H1 (cell line): ENCODE measurements at regions not wholly inside any gene's neighbourhood (a gene's known extent, or its start where the extent isn't known, plus 50 kb on each side); places are given as distances from the start of the nearest gene placed in this dataset.

Experiments
- FOSL1 ChIP-seq: IDR thresholded peaks from 2 replicates; pipeline ENCODE4 v1.6.1; 2011; ENCODE audit warnings: mild to moderate bottlenecking, low read depth, low read length, moderate library complexity; ENCODE audit not compliant: insufficient read depth
- JUND ChIP-seq: IDR thresholded peaks from 2 replicates; pipeline ENCODE4 v1.6.1; 2011; ENCODE audit warnings: mild to moderate bottlenecking, improper control_type of control experiment, low read length
- TF ChIP-seq, protein P1 (sequence below): IDR thresholded peaks from 2 replicates; pipeline ENCODE4 v1.6.1; 2012; ENCODE audit warnings: inconsistent platforms
- TF ChIP-seq, protein P2 (sequence below), 3 experiments: IDR thresholded peaks; 1 replicate in 2 of 3; 2 replicates in 1 of 3; pipeline versions ENCODE4 v1.5.1 to v1.6.1; 2011; ENCODE audit warnings: low read length in 3 of 3, mild to moderate bottlenecking in 3 of 3, inconsistent platforms in 2 of 3, low read depth in 1 of 3, moderate library complexity in 1 of 3; ENCODE audit not compliant: insufficient read depth in 1 of 3; ENCODE audit errors: control extremely low read depth in 1 of 3

DNA sequence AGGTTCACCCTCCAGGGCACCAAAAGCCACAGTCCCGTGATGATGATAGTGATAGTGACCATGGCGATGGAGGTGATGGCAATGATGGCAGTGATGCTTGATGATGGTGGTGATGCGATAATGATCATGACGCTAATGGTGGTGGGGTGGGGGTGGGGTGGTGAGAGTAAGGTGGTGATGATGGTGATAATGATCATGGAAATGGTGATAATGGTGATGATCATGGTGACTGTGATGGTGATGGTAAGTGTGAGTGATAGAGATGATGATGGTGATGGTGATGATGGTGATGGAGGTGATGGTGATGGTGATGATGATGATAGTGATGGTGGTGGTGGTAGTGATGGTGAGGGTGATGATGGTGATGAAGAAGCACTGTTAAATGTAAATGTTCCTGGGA is 96.9 kb downstream of the SYNE3 start:
- TF ChIP-seq, protein P1, sequence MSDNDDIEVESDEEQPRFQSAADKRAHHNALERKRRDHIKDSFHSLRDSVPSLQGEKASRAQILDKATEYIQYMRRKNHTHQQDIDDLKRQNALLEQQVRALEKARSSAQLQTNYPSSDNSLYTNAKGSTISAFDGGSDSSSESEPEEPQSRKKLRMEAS: no peak
- no peak for TF ChIP-seq JUND
- TF ChIP-seq FOSL1: no peak
- TF ChIP-seq, protein P2, sequence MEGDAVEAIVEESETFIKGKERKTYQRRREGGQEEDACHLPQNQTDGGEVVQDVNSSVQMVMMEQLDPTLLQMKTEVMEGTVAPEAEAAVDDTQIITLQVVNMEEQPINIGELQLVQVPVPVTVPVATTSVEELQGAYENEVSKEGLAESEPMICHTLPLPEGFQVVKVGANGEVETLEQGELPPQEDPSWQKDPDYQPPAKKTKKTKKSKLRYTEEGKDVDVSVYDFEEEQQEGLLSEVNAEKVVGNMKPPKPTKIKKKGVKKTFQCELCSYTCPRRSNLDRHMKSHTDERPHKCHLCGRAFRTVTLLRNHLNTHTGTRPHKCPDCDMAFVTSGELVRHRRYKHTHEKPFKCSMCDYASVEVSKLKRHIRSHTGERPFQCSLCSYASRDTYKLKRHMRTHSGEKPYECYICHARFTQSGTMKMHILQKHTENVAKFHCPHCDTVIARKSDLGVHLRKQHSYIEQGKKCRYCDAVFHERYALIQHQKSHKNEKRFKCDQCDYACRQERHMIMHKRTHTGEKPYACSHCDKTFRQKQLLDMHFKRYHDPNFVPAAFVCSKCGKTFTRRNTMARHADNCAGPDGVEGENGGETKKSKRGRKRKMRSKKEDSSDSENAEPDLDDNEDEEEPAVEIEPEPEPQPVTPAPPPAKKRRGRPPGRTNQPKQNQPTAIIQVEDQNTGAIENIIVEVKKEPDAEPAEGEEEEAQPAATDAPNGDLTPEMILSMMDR (IDR thresholded peaks at IDR 0.05; ENCODE audit: control extremely low read depth in 1 of 3, insufficient read depth in 1 of 3, low read depth in 1 of 3, low read length in 3 of 3): no peak
